GM12878 (cell line): ENCODE measurements at regions not wholly inside any gene's neighbourhood (a gene's known extent, or its start where the extent isn't known, plus 50 kb on each side); places are given as distances from the start of the nearest gene placed in this dataset.

Source experiments
- ATAC-seq: fragments of 200-7000 bp; cut with Tn5 transposase; 3 replicates; pipeline ENCODE4 v1.9.1; 2020; ENCODE audit warnings: mild to moderate bottlenecking, moderate library complexity
- BruUV-seq: library from RNA; stranded (reverse); fragments of 400-500 nt; replicated peaks from 2 replicates; lab custom pipeline; 2021; lab: Mats Ljungman, UMichigan
- CTCF ChIA-PET: fragments of 300-600 bp; sonication (Branson Sonifier 250); formaldehyde crosslinking; extraction: SDS; loops from one replicate; lab custom pipeline; 2021; ENCODE audit warnings: inconsistent platforms; lab: Yijun Ruan, JAX
- POLR2A ChIA-PET: fragments of 350-600 bp; formaldehyde crosslinking; extraction: SDS; loops from one replicate; lab custom pipeline; 2021; ENCODE audit warnings: inconsistent platforms; lab: Charles Lee
- RAD21 ChIA-PET: fragments of 300-600 bp; sonication (Branson Sonifier 250); formaldehyde crosslinking; loops from one replicate; lab custom pipeline; 2023; ENCODE audit warnings: antibody characterized with exemption; ENCODE audit not compliant: unreplicated experiment; lab: Charles Lee
- SMC1A ChIA-PET: fragments of 300-600 bp; sonication (Branson Sonifier 250); formaldehyde crosslinking; loops from one replicate; lab custom pipeline; 2023; ENCODE audit not compliant: unreplicated experiment, uncharacterized antibody; lab: Charles Lee
- DNase-seq: peaks from one replicate; pipeline ENCODE4 v3.0.0-alpha.2; 2011; ENCODE audit warnings: low read depth, low spot score
- FAIRE-seq: peaks from 3 replicates; lab custom pipeline; 2011; peaks lifted over from hg19 to GRCh38; lab: Jason Lieb, UNC
- H2AFZ ChIP-seq: 2 replicates; pipeline ENCODE4 v1.6.0; 2011; ENCODE audit warnings: low read depth, low read length, control low read depth; ENCODE audit not compliant: control insufficient read depth
- H3K27ac ChIP-seq: 2 replicates; pipeline ENCODE4 v1.5.1; 2011; ENCODE audit warnings: control low read depth; ENCODE audit not compliant: control insufficient read depth, insufficient read depth
- H3K27me3 ChIP-seq, 2 experiments: replicated peaks in 1 of 2; 2 replicates each; pipeline versions ENCODE4 v1.6.0 to v1.6.1; 2011; ENCODE audit warnings: low read length in 1 of 2; ENCODE audit not compliant: control insufficient read depth in 2 of 2, insufficient read depth in 2 of 2
- H3K36me3 ChIP-seq, 2 experiments: 2 replicates each; pipeline ENCODE4 v1.5.1; 2011; ENCODE audit warnings: low read length in 1 of 2; ENCODE audit not compliant: control insufficient read depth in 2 of 2, insufficient read depth in 2 of 2
- H3K4me1 ChIP-seq: 2 replicates; pipeline ENCODE4 v1.6.1; 2011; ENCODE audit warnings: mild to moderate bottlenecking, low read length, moderate library complexity, mixed read lengths; ENCODE audit not compliant: control insufficient read depth, insufficient read depth
- H3K4me2 ChIP-seq: 2 replicates; pipeline ENCODE4 v1.6.0; 2011; ENCODE audit warnings: control low read depth; ENCODE audit not compliant: control insufficient read depth, insufficient read depth
- H3K4me3 ChIP-seq: fragments of 200-600 bp; sonication (generic); 2 replicates; pipeline ENCODE4 v1.5.1; 2016
- H3K79me2 ChIP-seq: 2 replicates; pipeline ENCODE4 v1.6.0; 2011; ENCODE audit warnings: low read length; ENCODE audit not compliant: control insufficient read depth, insufficient read depth
- H3K9ac ChIP-seq: 2 replicates; pipeline ENCODE4 v1.8.0; 2011; ENCODE audit warnings: low read length, control low read depth, mixed read lengths; ENCODE audit not compliant: control insufficient read depth, insufficient read depth
- H3K9me3 ChIP-seq: replicated peaks from 3 replicates; pipeline ENCODE4 v1.5.1; 2011; ENCODE audit warnings: mild to moderate bottlenecking, low read length; ENCODE audit not compliant: control insufficient read depth, insufficient read depth
- H4K20me1 ChIP-seq: 2 replicates; pipeline ENCODE4 v1.6.0; 2011; ENCODE audit not compliant: control insufficient read depth, insufficient read depth
- BACH1 ChIP-seq: fragments of 450-650 bp; IDR thresholded peaks from 2 replicates; pipeline ENCODE4 v1.6.1; 2017; ENCODE audit warnings: mild to moderate bottlenecking, borderline replicate concordance
- BCL11A ChIP-seq: IDR thresholded peaks from 2 replicates; pipeline ENCODE4 v1.6.1; 2011; ENCODE audit warnings: low read depth, low read length
- CEBPB ChIP-seq, 2 experiments: fragments of 150-350 bp in 1 of 2; IDR thresholded peaks; 2 replicates each; pipeline ENCODE4 v1.6.1; 2012 to 2014; ENCODE audit warnings: low read depth in 2 of 2, low read length in 2 of 2, borderline replicate concordance in 1 of 2, inconsistent platforms in 1 of 2
- ESRRA ChIP-seq: IDR thresholded peaks from 2 replicates; pipeline ENCODE4 v1.6.1; 2012; ENCODE audit warnings: mild to moderate bottlenecking, low read length, improper control_type of control experiment
- ETV6 ChIP-seq, 2 experiments: fragments of 450-650 bp in 1 of 2; IDR thresholded peaks in 1 of 2; conservative IDR thresholded peaks in 1 of 2; 2 replicates each; pipeline ENCODE4 v1.6.1; 2014; ENCODE audit warnings: antibody characterized with exemption in 1 of 2, borderline replicate concordance in 1 of 2, low read depth in 1 of 2, mild to moderate bottlenecking in 1 of 2, moderate library complexity in 1 of 2
- HDAC6 ChIP-seq: fragments of 200-600 bp; sonication (generic); IDR thresholded peaks from one replicate; pipeline ENCODE4 v1.8.0; 2017; ENCODE audit warnings: antibody characterized with exemption; ENCODE audit not compliant: unreplicated experiment
- KLF5 ChIP-seq: fragments of 450-650 bp; IDR thresholded peaks from 2 replicates; pipeline ENCODE4 v1.6.1; 2014; ENCODE audit warnings: mild to moderate bottlenecking; ENCODE audit not compliant: partially characterized antibody
- MEF2A ChIP-seq: IDR thresholded peaks from 2 replicates; pipeline ENCODE4 v1.6.1; 2011; ENCODE audit warnings: low read depth, mild to moderate bottlenecking, low read length, moderate library complexity; ENCODE audit not compliant: insufficient read depth
- PAX8 ChIP-seq: fragments of 450-650 bp; IDR thresholded peaks from 2 replicates; pipeline ENCODE4 v1.6.1; 2017; ENCODE audit warnings: mild to moderate bottlenecking, moderate library complexity
- RB1 ChIP-seq: fragments of 450-650 bp; formaldehyde crosslinking; IDR thresholded peaks from 2 replicates; pipeline ENCODE4 v1.6.1; 2017; ENCODE audit warnings: mild to moderate bottlenecking, borderline replicate concordance
- RBBP5 ChIP-seq: fragments of 200-600 bp; sonication (generic); conservative IDR thresholded peaks from 2 replicates; pipeline ENCODE4 v1.6.1; 2016
- RCOR1 ChIP-seq: conservative IDR thresholded peaks from 2 replicates; pipeline ENCODE4 v1.6.1; 2012; ENCODE audit warnings: low read depth, low read length, improper control_type of control experiment
- RELA ChIP-seq: fragments of 450-650 bp; IDR thresholded peaks from 2 replicates; pipeline ENCODE4 v1.8.0; 2014; ENCODE audit warnings: borderline replicate concordance; ENCODE audit not compliant: partially characterized antibody
- SRF ChIP-seq, 2 experiments: IDR thresholded peaks; 2 replicates each; pipeline ENCODE4 v1.6.1; 2011; ENCODE audit warnings: low read depth in 2 of 2, low read length in 2 of 2, mild to moderate bottlenecking in 1 of 2, moderate library complexity in 1 of 2
- TCF3 ChIP-seq: IDR thresholded peaks from 2 replicates; pipeline ENCODE4 v1.6.1; 2012; ENCODE audit warnings: low read depth, mild to moderate bottlenecking, low read length, borderline replicate concordance; ENCODE audit not compliant: insufficient read depth
- WRNIP1 ChIP-seq: IDR thresholded peaks from 2 replicates; pipeline ENCODE4 v1.6.1; 2011; ENCODE audit warnings: low read depth, low read length, improper control_type of control experiment, borderline replicate concordance
- ZNF274 ChIP-seq: IDR thresholded peaks from one replicate; pipeline ENCODE4 v1.8.0; 2011; ENCODE audit not compliant: insufficient read length, insufficient read depth
- WGBS: methylation state at CpG from one replicate; pipeline ENCODE4 v1.1.6; 2016; ENCODE audit warnings: low lambda C conversion rate; ENCODE audit not compliant: insufficient replicate concordance, insufficient coverage; ENCODE audit errors: missing lambda C conversion rate; 5-methylcytosine and 5-hydroxymethylcytosine counted together
- in situ Hi-C: fragments of 300-500 bp; cut with MboI; formaldehyde crosslinking; loops from 9 replicates; pipeline ENCODE4 v1.14.3; 2018; ENCODE audit warnings: mixed read lengths
- intact Hi-C: fragments of 100-400 bp; cut with micrococcal nuclease; formaldehyde crosslinking; loops from one replicate; pipeline ENCODE4 v1.14.2; 2022; ENCODE audit not compliant: unreplicated experiment
- TF ChIP-seq, protein P1 (sequence below): IDR thresholded peaks from 2 replicates; pipeline ENCODE4 v1.6.1; 2011; ENCODE audit warnings: low read depth, mild to moderate bottlenecking, low read length, moderate library complexity, borderline replicate concordance; ENCODE audit errors: extremely low read depth
- TF ChIP-seq, protein P2 (sequence below): IDR thresholded peaks from 2 replicates; pipeline ENCODE4 v1.6.1; 2012; ENCODE audit warnings: low read depth, low read length, improper control_type of control experiment
- TF ChIP-seq, protein P3 (sequence below): IDR thresholded peaks from 2 replicates; pipeline ENCODE4 v1.6.1; 2012; ENCODE audit warnings: low read depth, low read length, improper control_type of control experiment

DNA sequence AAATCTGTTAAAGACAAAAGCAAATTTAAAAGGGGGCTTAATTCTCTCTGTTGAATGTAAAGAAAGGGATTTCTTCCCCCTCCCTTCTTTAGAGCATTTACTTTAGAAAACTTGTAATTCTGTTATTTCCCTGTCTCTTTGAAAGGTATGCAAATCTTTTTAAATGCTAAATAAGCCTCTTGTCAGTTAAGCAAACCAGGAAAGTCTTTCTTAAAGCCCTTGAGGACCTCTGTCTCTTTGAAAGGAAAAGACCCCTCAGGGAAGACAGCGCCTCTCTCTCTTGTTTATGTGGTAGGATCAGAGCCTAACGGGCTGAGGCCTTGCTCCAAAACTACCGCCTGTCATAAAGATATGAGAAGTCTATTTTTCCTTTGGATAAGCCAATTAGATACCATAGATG is 139.9 kb upstream of the CDH7 start:
- TF ChIP-seq ETV6 (conservative IDR thresholded peaks at IDR 0.05 in 1 of 2, IDR thresholded peaks at IDR 0.05 in 1 of 2; ENCODE audit: borderline replicate concordance in 1 of 2, low read depth in 1 of 2) (no peak), BCL11A (no peak), KLF5 (no peak), ESRRA (no peak), BACH1 (no peak), TCF3 (no peak), RELA (no peak), HDAC6 (no peak), SRF (IDR thresholded peaks at IDR 0.05; ENCODE audit: low read depth in 2 of 2, low read length in 2 of 2) (no peak), RCOR1 (no peak), RBBP5 (no peak), ZNF274 (no peak), RB1 (no peak), MEF2A (no peak), PAX8 (no peak), CEBPB (IDR thresholded peaks at IDR 0.05; ENCODE audit: borderline replicate concordance in 1 of 2, low read depth in 2 of 2, low read length in 2 of 2) (no peak), WRNIP1 (no peak)
- TF ChIP-seq, protein P1, sequence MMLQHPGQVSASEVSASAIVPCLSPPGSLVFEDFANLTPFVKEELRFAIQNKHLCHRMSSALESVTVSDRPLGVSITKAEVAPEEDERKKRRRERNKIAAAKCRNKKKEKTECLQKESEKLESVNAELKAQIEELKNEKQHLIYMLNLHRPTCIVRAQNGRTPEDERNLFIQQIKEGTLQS = no peak
- TF ChIP-seq, protein P2, sequence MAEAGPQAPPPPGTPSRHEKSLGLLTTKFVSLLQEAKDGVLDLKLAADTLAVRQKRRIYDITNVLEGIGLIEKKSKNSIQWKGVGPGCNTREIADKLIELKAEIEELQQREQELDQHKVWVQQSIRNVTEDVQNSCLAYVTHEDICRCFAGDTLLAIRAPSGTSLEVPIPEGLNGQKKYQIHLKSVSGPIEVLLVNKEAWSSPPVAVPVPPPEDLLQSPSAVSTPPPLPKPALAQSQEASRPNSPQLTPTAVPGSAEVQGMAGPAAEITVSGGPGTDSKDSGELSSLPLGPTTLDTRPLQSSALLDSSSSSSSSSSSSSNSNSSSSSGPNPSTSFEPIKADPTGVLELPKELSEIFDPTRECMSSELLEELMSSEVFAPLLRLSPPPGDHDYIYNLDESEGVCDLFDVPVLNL = no peak
- TF ChIP-seq, protein P3, sequence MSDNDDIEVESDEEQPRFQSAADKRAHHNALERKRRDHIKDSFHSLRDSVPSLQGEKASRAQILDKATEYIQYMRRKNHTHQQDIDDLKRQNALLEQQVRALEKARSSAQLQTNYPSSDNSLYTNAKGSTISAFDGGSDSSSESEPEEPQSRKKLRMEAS = no peak
- TF ChIP-seq, all 136 proteins: peak for 0
- WGBS = 50% methylated on average over 3 of the region's 3 CpGs
- POLR2A ChIA-PET = no interaction called here
- Histone ChIP-seq H3K9me3 (no peaks in the 10 kb centered on the region), H3K36me3 (no peaks in the 10 kb centered on the region), H3K4me3 (no peak overlapping the region), H3K4me1 (no peaks in the 10 kb centered on the region), H3K79me2 (no peaks in the 10 kb centered on the region), H3K27ac (no peak overlapping the region), H4K20me1 (no peaks in the 10 kb centered on the region), H3K27me3 (no peaks in the 10 kb centered on the region), H3K9ac (no peak overlapping the region), H2AFZ (no peak overlapping the region), H3K4me2 (no peak overlapping the region)
- DNase-seq = no peak
- intact Hi-C loops = no loop called here
- RAD21 ChIA-PET = no interaction called here
- CTCF ChIA-PET = no interaction called here
- ATAC-seq = no peak
- in situ Hi-C loops = no loop called here
- no peak for FAIRE-seq
- SMC1A ChIA-PET = interaction anchor here (1.5 kb wide), 1 partner anchor 10 kb away, joined by 5 read pairs; no protein-coding TSS in a partner anchor
- no TSS peak for BruUV-seq
